Aorta (tissue), 5 donors: ENCODE measurements at regions not wholly inside any gene's neighbourhood (a gene's known extent, or its start where the extent isn't known, plus 50 kb on each side); places are given as distances from the start of the nearest gene placed in this dataset.
"Not testable (repeated sequence)": the region's sequence is repeated elsewhere in the genome, so short reads cannot be mapped to it uniquely, and the experiment has no call there.

Source experiments
- ATAC-seq: fragments of 200-7000 bp; cut with Tn5 transposase; one replicate; pipeline ENCODE4 v1.9.1; 2022; ENCODE audit warnings: moderate library complexity; ENCODE audit not compliant: low FRiP score
- DNase-seq, 2 donors: peaks; one replicate each; pipeline ENCODE4 v3.0.0-alpha.2; 2020
- H3K27ac ChIP-seq, 2 donors: one replicate each; pipeline ENCODE4 v1.5.1; 2013; ENCODE audit warnings: low read length in 2 of 2, mild to moderate bottlenecking in 2 of 2, moderate library complexity in 2 of 2, control low read depth in 1 of 2, inconsistent platforms in 1 of 2, low read depth in 1 of 2
- H3K27me3 ChIP-seq, 2 donors: one replicate each; pipeline ENCODE4 v1.6.1; 2013; ENCODE audit warnings: control low read depth in 1 of 2, low read length in 1 of 2, mild to moderate bottlenecking in 1 of 2, moderate library complexity in 1 of 2; ENCODE audit not compliant: insufficient read depth in 2 of 2, control insufficient read depth in 1 of 2
- H3K36me3 ChIP-seq, 2 donors: one replicate each; pipeline ENCODE4 v1.6.1; 2013; ENCODE audit warnings: control low read depth in 1 of 2, low read length in 1 of 2, mild to moderate bottlenecking in 1 of 2; ENCODE audit not compliant: insufficient read depth in 2 of 2, control insufficient read depth in 1 of 2
- H3K4me1 ChIP-seq, 2 donors: one replicate each; pipeline ENCODE4 v1.6.1; 2013; ENCODE audit warnings: low read length in 2 of 2, control low read depth in 1 of 2, mild to moderate bottlenecking in 1 of 2, moderate library complexity in 1 of 2; ENCODE audit not compliant: insufficient read depth in 2 of 2, control insufficient read depth in 1 of 2
- H3K4me3 ChIP-seq, 2 donors: one replicate each; pipeline ENCODE4 v1.5.1; 2013; ENCODE audit warnings: low read length in 2 of 2, control low read depth in 1 of 2, mild to moderate bottlenecking in 1 of 2
- H3K9me3 ChIP-seq: one replicate; pipeline ENCODE4 v1.6.1; 2013; ENCODE audit warnings: mild to moderate bottlenecking, low read length; ENCODE audit not compliant: control insufficient read depth
- WGBS, 2 donors: extraction: QIAGEN DNeasy Blood & Tissue Kit; methylation state at CpG; one replicate each; pipeline ENCODE4 v1.1.7; 2013; 5-methylcytosine and 5-hydroxymethylcytosine counted together
- intact Hi-C, 2 donors: fragments of 100-400 bp; cut with DNase I; formaldehyde crosslinking; loops; one replicate each; pipeline versions ENCODE4 v1.14.2 to v1.15.0; 2022
- donor health status: healthy with polysubstance abuse.
- donor health status: Bipolar disorder and iron deficiency.
- donor health status: DM: no; HTN: no; CAD: no.
- donor health status: DM: no; HTN: no; CAD: no.
- donor health status: DM: yes; HTN: yes; CAD: no.

- H3K27me3 ChIP-seq: no peaks in the 10 kb centered on the region
- peak; percentile 7 for ATAC-seq
- no peak overlapping the region for H3K4me3 ChIP-seq
- intact Hi-C loops: no loop called here
- H3K9me3 ChIP-seq: no peaks in the 10 kb centered on the region
- no peaks in the 10 kb centered on the region for H3K4me1 ChIP-seq
- peak; percentile 29 to 56 for DNase-seq
- no peak overlapping the region for H3K27ac ChIP-seq
- no peaks in the 10 kb centered on the region for H3K36me3 ChIP-seq
- WGBS, 2 donors: 90% methylated on average over 10 of the region's 10 CpGs
These were observed 435.6 kb upstream of the RASGRP1 start for GRCh38 chr15:39000008-39000734.

GRCh38 chr15:39009740-39010139 is 445.1 kb upstream of the RASGRP1 start:
- H3K4me3 ChIP-seq: no peak overlapping the region
- no peaks in the 10 kb centered on the region for H3K4me1 ChIP-seq
- DNase-seq (no peak), ATAC-seq (no peak)
- WGBS, 2 donors: 94 to 97% methylated on average over 1 of the region's 1 CpG
- peaks cover 3% of the 10 kb centered on the region for H3K9me3 ChIP-seq
- H3K36me3 ChIP-seq: no peaks in the 10 kb centered on the region
- H3K27me3 ChIP-seq: no peaks in the 10 kb centered on the region
- H3K27ac ChIP-seq: no peak overlapping the region
- intact Hi-C loops: loop anchor here in 1 of 2 donors (10.0 kb wide), 1 partner anchor 55 kb away; no protein-coding TSS in a partner anchor

GRCh38 chr15:39011066-39011465 is 446.5 kb upstream of the RASGRP1 start:
- not testable (repeated sequence) for H3K4me1 ChIP-seq, H3K4me3 ChIP-seq, H3K27ac ChIP-seq, H3K9me3 ChIP-seq, ATAC-seq, H3K27me3 ChIP-seq, H3K36me3 ChIP-seq, DNase-seq
- intact Hi-C loops: loop anchor here in 1 of 2 donors (10.0 kb wide), 1 partner anchor 56 kb away; no protein-coding TSS in a partner anchor
- 81 to 89% methylated on average over 3 of the region's 3 CpGs for WGBS, 2 donors

- intact Hi-C loops: loop anchor here in 1 of 2 donors (10.0 kb wide), 1 partner anchor 58 kb away; no protein-coding TSS in a partner anchor
- WGBS, 2 donors: 75 to 76% methylated on average over 12 of the region's 12 CpGs
- peak in 1 of 2 donors; percentile 72 for DNase-seq
These were observed 448.6 kb upstream of the RASGRP1 start for GRCh38 chr15:39013262-39013661.

GRCh38 chr15:39014682-39015081 is 450.1 kb upstream of the RASGRP1 start:
- no peak overlapping the region for H3K27ac ChIP-seq
- 38 to 54% methylated on average over 1 of the region's 1 CpG for WGBS, 2 donors

More at GRCh38 chr15:39013262-39013661, 448.6 kb upstream of the RASGRP1 start:
- no peaks in the 10 kb centered on the region for H3K4me1 ChIP-seq
- no peak for ATAC-seq
- H3K9me3 ChIP-seq: peaks cover 3% of the 10 kb centered on the region
- no peaks in the 10 kb centered on the region for H3K36me3 ChIP-seq
- no peak overlapping the region for H3K27ac ChIP-seq
- H3K27me3 ChIP-seq: no peaks in the 10 kb centered on the region
- no peak overlapping the region for H3K4me3 ChIP-seq

GRCh38 chr15:39016706-39017105 is 452.1 kb upstream of the RASGRP1 start:
- Histone ChIP-seq H3K4me1 (no peaks in the 10 kb centered on the region), H3K9me3 (peaks cover 1% of the 10 kb centered on the region), H3K4me3 (no peak overlapping the region), H3K36me3 (no peaks in the 10 kb centered on the region), H3K27ac (no peak overlapping the region), H3K27me3 (no peaks in the 10 kb centered on the region)
- ATAC-seq (no peak), DNase-seq (no peak)
- intact Hi-C loops: loop anchor here in 1 of 2 donors (10.0 kb wide), 1 partner anchor 62 kb away; no protein-coding TSS in a partner anchor
- WGBS, 2 donors: 37 to 38% methylated on average over 3 of the region's 3 CpGs

More at GRCh38 chr15:39014682-39015081, 450.1 kb upstream of the RASGRP1 start:
- Histone ChIP-seq H3K4me3 (no peak overlapping the region), H3K4me1 (no peaks in the 10 kb centered on the region), H3K27me3 (no peaks in the 10 kb centered on the region), H3K36me3 (no peaks in the 10 kb centered on the region), H3K9me3 (peaks cover 3% of the 10 kb centered on the region)
- ATAC-seq (no peak), DNase-seq (no peak)
- intact Hi-C loops: loop anchor here in 1 of 2 donors (10.0 kb wide), 1 partner anchor 60 kb away; no protein-coding TSS in a partner anchor

- DNase-seq (no peak), ATAC-seq (no peak)
- Histone ChIP-seq H3K9me3 (no peaks in the 10 kb centered on the region), H3K36me3 (no peaks in the 10 kb centered on the region), H3K4me3 (no peak overlapping the region), H3K27me3 (no peaks in the 10 kb centered on the region), H3K4me1 (no peaks in the 10 kb centered on the region), H3K27ac (no peak overlapping the region)
- 53 to 55% methylated on average over 4 of the region's 4 CpGs for WGBS, 2 donors
- intact Hi-C loops: loop anchor here in 1 of 2 donors (10.0 kb wide), 1 partner anchor 64 kb away; no protein-coding TSS in a partner anchor
These were observed 454.4 kb upstream of the RASGRP1 start for GRCh38 chr15:39018966-39019365.

GRCh38 chr15:39021341-39021740 is 456.7 kb upstream of the RASGRP1 start:
- WGBS, 2 donors: 28 to 31% methylated on average over 2 of the region's 2 CpGs
- DNase-seq (no peak), ATAC-seq (no peak)
- Histone ChIP-seq H3K27ac (no peak overlapping the region), H3K4me1 (no peaks in the 10 kb centered on the region), H3K36me3 (no peaks in the 10 kb centered on the region), H3K9me3 (no peaks in the 10 kb centered on the region), H3K4me3 (no peak overlapping the region), H3K27me3 (no peaks in the 10 kb centered on the region)
- intact Hi-C loops: no loop called here
